NCI-H2107 treated with DMSO at 0.1 percent for 48 hours (cell line): ENCODE measurements at regions not wholly inside any gene's neighbourhood (a gene's known extent, or its start where the extent isn't known, plus 50 kb on each side); places are given as distances from the start of the nearest gene placed in this dataset.
"Not testable (repeated sequence)": the region's sequence is repeated elsewhere in the genome, so short reads cannot be mapped to it uniquely, and the experiment has no call there.

Experiments used
- DNase-seq: peaks from one replicate; lab custom pipeline; 2025; ENCODE audit not compliant: unreplicated experiment; lab: John Stamatoyannopoulos, UW

DNA sequence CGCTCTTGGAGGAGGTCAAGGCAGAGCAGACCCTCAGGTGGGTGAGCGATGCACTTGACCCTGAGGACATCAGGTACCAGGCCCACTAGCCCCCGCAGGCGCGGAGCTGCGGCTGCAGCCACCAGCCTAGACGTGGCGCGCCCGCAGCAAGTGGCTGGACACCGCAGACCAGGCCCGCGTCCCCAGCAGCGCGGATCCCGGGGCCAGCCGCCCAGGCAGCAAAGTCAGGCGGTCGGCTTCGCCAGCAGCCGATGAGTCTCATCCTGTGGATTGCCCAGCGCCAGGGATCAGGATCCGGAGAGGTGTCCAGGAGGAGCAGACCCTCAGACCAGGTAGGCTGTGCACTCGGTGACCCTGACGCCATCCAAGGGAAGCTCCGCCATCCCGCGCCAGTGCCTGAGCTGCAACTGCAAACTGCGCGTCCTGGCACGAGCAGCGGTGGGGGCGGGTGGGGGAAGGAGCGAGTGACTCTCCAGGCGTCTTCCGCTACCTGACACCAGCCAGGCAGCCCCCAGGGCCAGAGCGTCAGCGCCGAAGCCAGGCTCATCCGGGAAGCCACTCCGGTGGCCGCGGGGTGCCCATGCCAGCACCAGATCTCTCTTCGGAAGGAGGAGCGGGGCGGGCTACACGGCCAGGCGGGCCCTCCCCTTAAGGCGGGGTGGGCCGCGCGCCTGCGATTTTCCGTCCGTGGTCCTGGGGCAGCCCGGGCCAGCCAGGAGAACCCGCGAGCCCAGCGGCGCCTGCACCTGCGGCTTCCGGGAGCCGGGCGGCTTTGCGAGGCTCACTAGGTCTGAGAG lies 92.6 kb upstream of the THOC3 start:
- not testable (repeated sequence) for DNase-seq

DNA sequence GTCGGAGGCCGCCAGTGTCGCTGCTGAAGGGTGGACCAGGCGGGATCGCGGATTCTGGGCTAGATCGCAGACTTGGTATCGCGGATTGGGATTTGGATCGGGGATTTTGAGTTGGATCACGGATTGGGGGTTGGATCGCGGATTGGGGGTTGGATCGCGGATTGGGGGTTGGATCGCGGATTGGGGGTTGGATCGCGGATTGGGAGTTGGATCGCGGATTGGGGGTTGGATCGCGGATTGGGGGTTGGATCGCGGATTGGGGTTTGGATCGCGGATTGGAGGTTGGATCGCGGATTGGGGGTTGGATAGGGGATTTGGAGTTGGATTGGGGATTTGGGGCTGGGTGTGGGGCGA lies 93.1 kb upstream of the THOC3 start:
- not testable (repeated sequence) for DNase-seq

- DNase-seq: not testable (repeated sequence)
These were observed 93.5 kb upstream of the THOC3 start for GRCh38 chr5:176061660-176062059.

- not testable (repeated sequence) for DNase-seq
These were observed 98.3 kb upstream of the THOC3 start for GRCh38 chr5:176066262-176066945.

GRCh38 chr5:176067162-176067561 lies 99.0 kb upstream of the THOC3 start:
- DNase-seq: not testable (repeated sequence)

GRCh38 chr5:176067948-176068347 lies 99.8 kb upstream of the THOC3 start:
- not testable (repeated sequence) for DNase-seq

DNA sequence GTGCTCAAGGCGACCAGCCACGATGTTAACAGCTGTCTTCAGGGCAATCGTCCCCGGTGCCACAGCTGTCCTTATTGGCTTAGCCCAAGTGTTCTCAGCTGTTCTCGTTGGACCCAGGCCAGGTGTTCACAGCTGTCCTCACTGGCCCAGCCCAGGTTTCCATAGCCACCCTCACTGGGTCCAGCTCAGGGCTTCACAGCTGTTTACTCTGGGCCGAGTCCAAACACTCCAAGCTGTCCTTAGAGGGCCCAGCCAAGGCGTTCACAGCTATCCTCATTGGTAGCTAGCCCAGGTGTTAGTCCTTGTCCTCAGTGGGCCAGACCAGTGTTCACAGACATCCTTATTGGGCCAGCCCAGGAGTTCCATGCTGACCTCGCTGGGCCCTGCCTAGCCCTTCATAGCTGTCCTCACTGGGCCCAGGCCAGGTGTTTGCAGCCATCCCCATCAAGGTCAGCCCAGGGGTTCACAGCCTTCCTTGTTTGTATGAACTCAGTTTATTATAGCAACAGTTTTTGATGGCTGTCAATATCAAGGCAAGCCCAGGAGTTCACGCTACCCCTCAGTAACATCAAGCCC lies 106.0 kb upstream of the THOC3 start:
- not testable (repeated sequence) for DNase-seq

- DNase-seq: not testable (repeated sequence)
These were observed 115.6 kb upstream of the THOC3 start for GRCh38 chr5:176083717-176084116.

GRCh38 chr5:176103083-176103482 lies 135.0 kb upstream of the THOC3 start:
- DNase-seq: not testable (repeated sequence)

DNA sequence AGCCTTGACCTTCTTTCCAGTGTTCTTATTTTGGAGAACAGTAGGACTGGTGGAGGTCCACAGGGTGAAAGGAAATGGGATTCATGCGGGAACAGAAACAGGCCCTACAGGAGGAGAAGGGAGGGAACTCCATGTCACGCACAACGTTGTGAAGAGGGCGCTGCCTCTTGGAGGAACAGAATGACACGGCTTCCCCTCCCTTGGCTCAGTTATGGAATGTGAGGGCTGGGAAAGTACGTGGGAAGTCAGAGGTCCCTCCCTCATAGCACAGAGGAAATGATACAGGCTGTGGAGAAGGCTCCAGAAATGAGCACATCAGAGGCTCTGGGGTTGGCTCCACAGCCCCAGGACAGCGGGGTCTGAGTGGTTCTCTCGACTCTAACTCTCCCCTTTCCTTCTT lies 125.3 kb upstream of the SIMC1 start:
- not testable (repeated sequence) for DNase-seq

DNA sequence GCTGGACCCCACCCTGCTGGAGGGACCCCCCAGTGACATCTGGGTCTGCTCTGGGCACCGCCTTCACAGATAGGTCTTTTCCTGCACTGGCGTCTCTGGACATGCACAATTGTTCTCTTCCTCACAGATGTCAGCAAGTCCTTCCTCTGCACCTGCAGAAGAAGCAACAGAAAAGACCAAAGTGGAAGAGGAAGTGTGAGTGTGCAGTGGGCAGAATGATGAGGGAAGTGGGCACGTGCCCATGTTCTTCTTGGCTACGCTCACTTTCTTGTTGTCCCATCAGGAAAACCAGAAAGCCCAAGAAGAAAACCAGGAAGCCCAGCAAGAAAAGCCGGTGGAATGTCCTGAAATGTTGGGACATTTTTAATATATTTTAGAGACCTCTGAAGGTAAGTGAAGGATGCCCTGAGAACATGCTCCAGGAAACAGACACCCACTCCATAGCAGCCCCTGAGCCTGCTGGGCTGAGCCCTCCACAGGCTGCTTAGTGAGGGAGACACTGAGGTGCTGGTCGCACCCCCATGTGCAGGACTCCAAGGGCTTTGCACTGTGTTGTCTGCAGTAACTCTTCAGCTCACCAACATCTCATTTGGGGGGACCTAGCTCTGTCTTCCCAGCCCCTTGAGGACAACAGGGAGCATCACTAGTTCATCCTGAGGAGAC lies 124.4 kb upstream of the SIMC1 start:
- DNase-seq: not testable (repeated sequence)

DNA sequence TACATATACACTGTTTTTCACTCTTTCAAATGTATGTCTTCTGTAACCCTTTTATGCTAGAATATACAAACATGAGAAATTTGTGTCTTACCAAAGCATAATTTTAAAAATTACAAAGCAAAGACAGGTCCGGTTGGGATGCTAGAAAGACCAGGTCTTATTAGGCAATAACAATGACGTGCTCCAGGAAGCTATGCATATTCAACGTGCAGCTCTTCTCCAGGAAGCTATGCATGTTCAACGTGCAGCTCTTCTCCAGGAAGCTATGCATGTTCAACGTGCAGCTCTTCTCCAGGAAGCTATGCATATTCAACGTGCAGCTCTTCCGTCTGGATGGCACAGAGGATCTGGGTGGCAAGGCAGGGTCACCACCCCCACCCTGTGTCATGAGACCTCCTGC lies 123.4 kb upstream of the SIMC1 start:
- not testable (repeated sequence) for DNase-seq

GRCh38 chr5:176117699-176118238 lies 120.5 kb upstream of the SIMC1 start:
- not testable (repeated sequence) for DNase-seq

DNA sequence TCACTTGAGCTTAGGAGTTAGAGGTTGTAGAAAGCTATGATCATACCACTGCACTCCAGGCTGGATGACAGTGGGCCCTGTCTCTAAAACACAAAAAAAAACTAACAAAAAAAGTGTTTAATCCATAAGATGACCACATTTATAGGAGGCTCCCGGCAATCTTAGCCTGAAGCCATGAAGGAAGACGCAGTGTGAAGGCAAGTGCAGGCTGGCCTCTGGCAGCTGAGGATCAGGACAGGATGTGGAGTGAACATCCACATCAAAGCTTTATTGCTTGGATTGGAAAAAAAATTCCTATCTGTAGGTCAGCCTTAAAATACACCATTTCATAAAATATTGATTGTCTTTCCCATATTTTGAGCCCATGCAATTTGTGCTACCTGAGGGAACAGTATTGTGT lies 115.9 kb upstream of the SIMC1 start:
- not testable (repeated sequence) for DNase-seq

DNA sequence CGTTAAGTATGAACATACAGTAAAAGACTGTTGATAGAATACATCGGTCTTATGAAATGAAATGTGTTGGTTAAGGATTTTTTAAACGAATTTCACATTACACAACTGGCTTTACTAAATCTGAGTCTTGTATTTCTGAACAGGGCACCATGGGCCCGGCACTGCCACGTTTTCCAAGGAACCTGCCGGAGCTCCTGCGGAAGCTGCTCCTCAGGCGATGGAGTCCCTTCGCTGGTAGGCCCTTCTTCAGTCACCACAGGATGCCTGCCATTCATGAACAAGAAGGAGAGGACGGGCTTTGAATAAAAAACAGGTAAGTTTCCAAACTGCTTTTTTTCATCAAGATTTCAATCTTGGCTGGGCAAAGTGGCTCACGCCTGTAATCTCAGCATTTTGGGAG lies 114.1 kb upstream of the SIMC1 start:
- not testable (repeated sequence) for DNase-seq

- DNase-seq: no peak
These were observed 106.5 kb upstream of the SIMC1 start for GRCh38 chr5:176131771-176132170.

DNA sequence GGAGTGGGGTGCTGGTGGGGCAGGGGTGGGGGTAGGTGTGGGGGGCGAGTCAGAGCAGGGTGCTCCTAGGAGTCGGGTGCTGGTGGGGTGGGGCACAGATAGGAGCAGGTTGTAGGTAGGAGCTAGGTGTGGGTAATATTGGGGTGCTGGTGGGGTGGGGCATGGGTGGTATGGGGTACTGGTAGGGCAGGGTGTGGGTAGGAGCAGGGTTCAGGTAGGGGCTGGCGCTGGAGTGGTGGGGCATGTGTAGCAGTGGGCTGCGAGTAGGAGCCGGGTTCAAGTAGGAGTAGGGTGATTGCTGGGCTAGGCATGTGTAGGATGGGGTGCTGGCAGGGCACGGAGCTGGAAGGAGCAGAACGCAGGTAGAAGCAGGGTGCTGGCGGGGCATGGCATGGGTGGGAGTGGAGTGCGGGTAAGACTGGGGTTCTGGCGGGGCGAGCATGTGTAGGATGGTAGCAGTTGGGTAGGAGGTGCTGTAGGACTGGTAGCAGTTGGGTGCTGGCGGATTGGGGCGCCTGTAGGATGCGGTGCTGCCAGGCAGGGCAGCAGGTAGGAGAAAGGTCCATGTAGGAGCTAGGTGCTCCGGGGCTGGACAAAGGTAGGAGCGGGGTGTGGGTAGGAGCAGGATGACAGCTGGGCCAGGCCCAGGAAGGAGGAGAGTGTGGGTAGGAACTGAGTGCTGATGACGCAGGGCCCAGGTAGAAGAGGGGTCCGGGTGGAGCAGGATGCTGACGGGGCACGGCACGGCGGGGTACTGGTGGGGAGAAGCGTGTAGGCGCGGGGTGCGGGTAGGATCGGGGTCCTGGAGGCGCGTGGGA lies 105.5 kb upstream of the SIMC1 start:
- no peak for DNase-seq

DNA sequence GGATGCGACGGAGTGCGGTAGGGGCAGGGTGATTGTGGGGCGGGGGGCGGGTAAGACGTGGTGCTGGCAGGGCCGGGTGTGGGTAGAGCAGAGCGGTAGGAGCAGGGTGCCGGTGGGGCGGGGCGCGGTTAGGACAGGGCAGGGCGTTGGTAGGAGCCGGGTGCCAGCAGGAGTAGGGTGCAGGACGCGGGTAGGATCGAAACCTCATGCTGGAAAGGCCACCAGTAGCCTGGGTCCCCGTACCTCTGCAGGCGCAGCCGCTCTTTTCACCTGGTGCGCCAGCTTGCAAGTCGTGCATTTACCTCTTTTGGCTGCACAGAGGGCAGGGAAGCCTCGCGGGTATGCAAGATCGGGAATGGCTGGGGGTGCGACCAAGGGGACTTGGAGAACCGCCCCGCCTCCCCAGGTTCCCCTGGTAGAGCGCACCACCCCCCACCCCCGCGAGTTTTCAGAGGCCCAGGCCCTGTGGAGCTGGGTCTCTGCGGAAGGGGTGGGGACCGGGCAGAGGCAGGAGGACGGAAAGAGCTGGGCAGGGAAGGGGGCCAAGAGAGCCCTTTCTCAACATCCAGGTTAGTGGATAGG lies 104.8 kb upstream of the SIMC1 start:
- no peak for DNase-seq

GRCh38 chr5:176133877-176134276 lies 104.3 kb upstream of the SIMC1 start:
- DNase-seq: no peak
